Kidney capillary endothelial cell (primary cell): ENCODE measurements at regions not wholly inside any gene's neighbourhood (a gene's known extent, or its start where the extent isn't known, plus 50 kb on each side); places are given as distances from the start of the nearest gene placed in this dataset.
"Not testable (repeated sequence)": the region's sequence is repeated elsewhere in the genome, so short reads cannot be mapped to it uniquely, and the experiment has no call there.

Experiments
- DNase-seq: peaks from one replicate; pipeline ENCODE4 v3.0.0-alpha.2; 2018; ENCODE audit warnings: low spot score

GRCh38 chr5:14054965-14055963 lies 87.9 kb upstream of the TRIO start:
- DNase-seq = no peak

DNA sequence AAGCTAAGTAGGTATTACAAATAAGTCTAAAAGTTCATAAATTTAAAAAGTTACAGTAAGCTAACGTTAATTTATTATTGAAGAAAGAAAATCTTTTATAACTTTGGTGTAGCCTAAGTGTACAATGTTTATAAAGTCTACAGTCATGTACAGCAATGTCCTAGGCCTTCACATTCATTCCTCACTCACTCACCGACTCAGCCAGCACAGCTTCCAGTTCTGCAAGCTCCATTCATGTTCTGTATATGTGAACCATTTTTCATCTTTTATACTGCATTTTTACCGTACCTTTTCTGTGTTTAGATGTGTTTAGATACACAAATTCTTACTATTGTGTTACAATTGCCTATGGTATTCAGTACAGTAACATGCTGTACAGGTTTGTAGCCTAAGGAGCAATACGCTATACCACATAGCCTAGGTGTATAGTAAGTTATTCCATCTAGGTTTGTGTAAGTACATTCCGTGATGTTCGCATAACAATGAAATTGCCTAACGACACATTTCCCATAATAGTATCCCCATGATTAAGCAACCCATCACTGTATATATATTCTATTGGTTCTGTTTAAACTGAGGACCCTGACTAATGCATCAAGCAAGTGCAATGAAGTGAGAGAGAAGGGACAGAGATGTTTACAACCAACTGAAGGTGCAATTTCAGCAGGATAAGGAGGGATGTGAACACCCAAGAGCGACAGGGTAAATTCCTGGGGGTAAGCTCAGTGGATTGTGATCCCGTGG lies 88.9 kb upstream of the TRIO start:
- DNase-seq = no peak

DNA sequence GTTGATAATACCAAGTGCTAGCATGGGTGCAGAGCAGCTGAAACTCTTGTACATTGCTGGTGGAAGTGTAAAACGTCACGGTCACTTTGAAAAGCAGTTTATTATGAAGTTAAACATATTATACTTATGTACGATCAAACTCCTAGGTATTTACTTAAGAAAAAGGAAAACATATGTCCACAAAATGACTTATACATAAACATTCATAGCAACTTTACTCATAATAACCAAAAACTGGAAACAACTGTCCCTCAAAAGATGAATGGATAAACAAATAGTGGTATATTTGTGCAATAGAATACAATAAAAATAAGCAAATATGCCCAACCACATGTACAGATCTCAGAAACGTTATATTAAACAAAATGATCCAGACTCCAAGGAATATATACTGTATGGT lies 92.3 kb upstream of the TRIO start:
- no peak for DNase-seq

- DNase-seq = no peak
These were observed 94.7 kb upstream of the TRIO start for GRCh38 chr5:14048434-14048833.

- DNase-seq = no peak
These were observed 97.2 kb upstream of the DNAH5 start for GRCh38 chr5:14041528-14042192.

DNA sequence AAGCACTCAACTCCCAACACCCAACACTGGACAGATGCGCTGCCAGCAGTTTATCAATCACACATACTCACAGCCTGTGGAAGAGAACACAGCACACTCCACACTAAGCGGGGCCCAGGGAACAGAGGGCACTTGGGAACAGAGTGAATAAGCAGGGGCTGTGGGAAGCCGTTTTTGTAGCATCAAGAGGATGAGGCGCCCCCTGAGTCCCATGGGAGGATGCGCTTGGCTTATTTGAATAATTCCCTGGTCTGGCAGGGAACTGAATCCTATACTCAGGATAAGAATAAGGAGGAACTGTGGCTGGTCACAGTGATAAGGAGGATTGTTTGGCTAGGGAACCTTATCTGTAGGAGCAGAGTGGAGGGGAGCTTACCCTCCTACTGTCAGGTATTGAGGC lies 96.1 kb upstream of the DNAH5 start:
- DNase-seq = no peak

GRCh38 chr5:14039576-14039975 lies 95.1 kb upstream of the DNAH5 start:
- no peak for DNase-seq

GRCh38 chr5:14039063-14039462 lies 94.6 kb upstream of the DNAH5 start:
- no peak for DNase-seq

DNA sequence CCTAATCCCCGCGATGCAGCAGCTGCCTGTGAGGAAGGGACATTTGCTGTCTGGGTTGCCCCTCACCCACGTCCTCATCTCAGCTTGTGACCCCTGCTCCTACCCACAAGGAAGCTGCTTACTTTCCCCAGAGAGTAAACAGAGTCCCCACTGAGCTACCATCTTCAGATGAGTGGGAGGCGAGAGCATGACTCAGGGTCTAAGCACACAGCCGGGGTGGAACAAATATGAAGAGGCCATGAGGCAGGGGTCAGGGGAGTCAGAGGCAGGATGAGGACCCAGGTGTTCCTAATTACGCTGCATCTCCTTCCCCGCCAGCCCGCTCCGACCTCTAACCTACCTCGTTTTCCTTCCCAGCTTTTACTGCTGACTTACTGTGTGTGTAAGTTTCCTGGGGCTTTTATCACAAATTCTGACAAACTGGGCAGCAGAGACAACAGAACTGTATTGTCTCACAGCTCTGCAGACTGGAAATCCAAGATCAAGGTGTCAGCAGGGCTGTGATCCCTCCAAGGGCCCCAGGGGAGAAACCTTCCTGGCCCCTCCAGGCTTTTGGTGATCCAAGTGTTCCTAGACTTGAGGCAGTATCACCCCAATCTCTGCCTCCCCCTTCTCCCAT lies 94.0 kb upstream of the DNAH5 start:
- DNase-seq = peak; percentile 28

- no peak for DNase-seq
These were observed 92.5 kb upstream of the DNAH5 start for GRCh38 chr5:14036947-14037346.

GRCh38 chr5:14036514-14036913 lies 92.0 kb upstream of the DNAH5 start:
- no peak for DNase-seq

DNA sequence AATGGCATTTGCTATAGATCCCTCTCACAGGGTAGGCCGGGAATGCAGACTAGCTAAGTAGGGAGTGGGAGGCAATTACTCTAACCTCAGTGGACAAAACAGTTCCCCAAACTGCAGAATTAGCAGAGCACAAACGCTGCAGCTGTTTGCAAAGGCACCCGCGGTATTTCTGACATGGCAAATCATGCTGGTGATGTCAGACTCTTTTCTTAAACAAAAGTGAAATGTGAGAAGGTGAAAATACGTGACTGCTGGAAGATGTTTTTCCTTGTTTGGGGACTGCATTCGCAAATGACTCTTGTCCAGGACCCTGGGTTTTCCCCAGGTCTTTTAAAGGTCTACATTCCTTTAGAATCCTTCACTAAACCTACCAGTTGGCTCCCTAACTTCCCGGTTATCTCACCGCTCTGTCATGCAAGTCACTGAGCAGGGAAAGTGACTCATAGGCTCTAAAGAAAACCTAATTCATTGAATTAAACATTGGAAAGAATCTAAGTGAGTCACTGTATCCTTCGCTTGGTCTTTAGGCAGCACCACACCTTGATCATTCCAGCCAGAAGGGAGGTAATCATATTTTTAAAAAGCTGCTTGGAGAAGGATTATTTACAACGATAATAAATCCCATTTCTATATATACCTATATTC lies 91.5 kb upstream of the DNAH5 start:
- DNase-seq = peak; percentile 98

- DNase-seq = no peak
These were observed 90.5 kb upstream of the DNAH5 start for GRCh38 chr5:14034963-14035362.

DNA sequence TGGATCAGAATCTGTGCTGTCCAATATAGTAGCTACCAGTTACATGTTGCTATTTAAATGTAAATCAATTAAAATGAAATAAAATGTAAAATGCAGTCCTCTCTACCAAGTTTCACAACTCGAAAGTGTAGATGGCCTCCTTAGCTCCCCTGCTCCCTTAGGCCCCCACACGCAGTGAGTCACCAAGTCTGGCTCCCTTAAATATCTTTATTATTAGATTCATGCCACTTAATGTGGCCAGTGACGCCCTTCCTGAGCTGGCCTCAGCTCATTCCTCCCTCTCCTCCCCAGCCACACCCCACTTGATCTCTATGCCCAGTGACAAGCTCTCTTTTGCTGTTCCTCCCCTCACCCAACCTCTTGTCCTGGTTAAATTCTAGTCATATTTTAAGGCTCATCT lies 88.4 kb upstream of the DNAH5 start:
- no peak for DNase-seq

GRCh38 chr5:14028938-14029584 lies 84.6 kb upstream of the DNAH5 start:
- no peak for DNase-seq

DNA sequence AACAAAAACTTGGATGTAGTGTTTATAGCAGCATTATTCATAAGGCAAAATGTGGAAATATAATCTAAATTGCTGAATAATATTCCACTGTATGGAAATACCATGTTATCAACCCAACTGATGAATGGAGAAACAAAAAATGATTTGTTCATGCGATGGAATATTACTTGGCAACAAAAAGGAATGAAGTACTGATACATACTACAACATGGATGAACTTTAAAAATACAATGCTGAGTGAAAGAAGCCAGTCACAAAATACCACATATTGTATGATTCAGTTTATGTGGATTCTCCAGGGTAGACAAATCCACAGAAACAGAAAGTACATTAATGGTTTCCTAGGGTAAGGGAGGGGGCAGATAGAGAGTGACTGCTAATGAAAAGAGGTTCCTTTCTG lies 83.7 kb upstream of the DNAH5 start:
- DNase-seq = no peak

GRCh38 chr5:14025569-14026286 lies 81.2 kb upstream of the DNAH5 start:
- no peak for DNase-seq

- no peak for DNase-seq
These were observed 78.5 kb upstream of the DNAH5 start for GRCh38 chr5:14022971-14023370.

DNA sequence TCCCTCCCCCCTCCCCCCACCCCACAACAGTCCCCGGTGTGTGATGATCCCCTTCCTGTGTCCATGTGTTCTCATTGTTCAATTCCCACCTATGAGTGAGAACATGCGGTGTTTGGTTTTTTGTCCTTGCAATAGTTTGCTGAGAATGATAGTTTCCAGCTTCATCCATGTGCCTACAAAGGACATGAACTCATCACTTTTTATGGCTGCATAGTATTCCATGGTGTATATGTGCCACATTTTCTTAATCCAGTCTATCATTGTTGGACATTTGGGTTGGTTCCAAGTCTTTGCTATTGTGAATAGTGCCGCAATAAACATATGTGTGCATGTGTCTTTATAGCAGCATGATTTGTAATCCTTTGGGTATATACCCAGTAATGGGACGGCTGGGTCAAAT lies 76.5 kb upstream of the DNAH5 start:
- not testable (repeated sequence) for DNase-seq

DNA sequence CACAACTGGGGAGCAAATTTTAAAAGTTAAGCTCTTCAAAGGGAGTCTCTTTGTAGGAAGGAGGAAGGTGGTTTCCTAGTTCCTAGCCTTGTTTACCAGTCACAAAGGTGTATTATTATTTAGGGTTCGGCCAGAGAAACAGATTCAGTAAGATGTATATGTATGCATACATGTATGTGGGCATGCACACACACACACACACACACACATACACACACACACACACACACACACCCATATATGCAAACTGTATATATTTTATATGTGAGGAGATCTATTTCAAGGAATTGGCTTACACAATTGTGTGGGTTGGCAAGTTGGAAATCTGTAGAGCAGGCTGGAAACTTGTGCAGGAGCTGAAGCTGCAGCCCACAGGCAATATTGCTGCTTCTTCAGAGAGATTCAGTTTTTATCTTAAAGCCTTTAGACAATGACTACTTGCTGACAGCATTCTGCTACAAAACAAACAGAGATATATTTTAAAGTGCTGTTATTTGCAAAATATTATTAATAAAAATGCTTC lies 75.3 kb upstream of the DNAH5 start:
- no peak for DNase-seq
